ENCODE measurements at regions not wholly inside any gene's neighbourhood (a gene's known extent, or its start where the extent isn't known, plus 50 kb on each side); places are given as distances from the start of the nearest gene placed in this dataset.
"Not testable (repeated sequence)": the region's sequence is repeated elsewhere in the genome, so short reads cannot be mapped to it uniquely, and the experiment has no call there.

GRCh38 chr12:131611416-131612091, 99.3 kb upstream of the SFSWAP start:
- DNase-seq: no peak

GRCh38 chr12:131612092-131612755, 98.7 kb upstream of the SFSWAP start:
- DNase-seq: no peak

GRCh38 chr12:131613186-131613585, 97.7 kb upstream of the SFSWAP start:
- DNase-seq: no peak

GRCh38 chr12:131613678-131614077, 97.2 kb upstream of the SFSWAP start:
- DNase-seq: no peak

- DNase-seq: no peak
Observed at GRCh38 chr12:131615326-131616042, 95.4 kb upstream of the SFSWAP start.

- DNase-seq: no peak
Observed at GRCh38 chr12:131616043-131616700, 94.7 kb upstream of the SFSWAP start.

GRCh38 chr12:131616738-131617137, 94.2 kb upstream of the SFSWAP start:
- no peak for DNase-seq

- DNase-seq: no peak
Observed at GRCh38 chr12:131617179-131617578, 93.7 kb upstream of the SFSWAP start.

GRCh38 chr12:131617596-131618302, 93.1 kb upstream of the SFSWAP start:
- DNase-seq: no peak

GRCh38 chr12:131618303-131618658, 92.6 kb upstream of the SFSWAP start:
- no peak for DNase-seq

- no peak for DNase-seq
Observed at GRCh38 chr12:131618701-131619100, 92.2 kb upstream of the SFSWAP start.

- DNase-seq: no peak
Observed at GRCh38 chr12:131619106-131619642, 91.7 kb upstream of the SFSWAP start.

GRCh38 chr12:131619736-131620506, 91.0 kb upstream of the SFSWAP start:
- no peak for DNase-seq

GRCh38 chr12:131620520-131620919, 90.4 kb upstream of the SFSWAP start:
- no peak for DNase-seq

- DNase-seq: no peak
Observed at GRCh38 chr12:131620946-131621681, 89.8 kb upstream of the SFSWAP start.

- DNase-seq: no peak
Observed at GRCh38 chr12:131621701-131622421, 89.0 kb upstream of the SFSWAP start.

- DNase-seq: no peak
Observed at GRCh38 chr12:131622422-131622955, 88.4 kb upstream of the SFSWAP start.

GRCh38 chr12:131623404-131624368, 87.2 kb upstream of the SFSWAP start:
- not testable (repeated sequence) for DNase-seq

GRCh38 chr12:131624369-131624739, 86.5 kb upstream of the SFSWAP start:
- not testable (repeated sequence) for DNase-seq

Data from CD4-positive, alpha-beta T cell treated with Interleukin-6 for 4 hours (primary cell).